GM19099 (cell line): ENCODE measurements at regions not wholly inside any gene's neighbourhood (a gene's known extent, or its start where the extent isn't known, plus 50 kb on each side); places are given as distances from the start of the nearest gene placed in this dataset.

Experiments used
- POLR2A ChIP-seq: IDR thresholded peaks from 3 replicates; pipeline ENCODE4 v1.6.1; 2011; ENCODE audit warnings: low read depth; ENCODE audit not compliant: insufficient read length; ENCODE audit errors: extremely low read depth

GRCh38 chr14:83994020-83994419 lies 1535.9 kb upstream of the FLRT2 start:
- TF ChIP-seq POLR2A: no peak

DNA sequence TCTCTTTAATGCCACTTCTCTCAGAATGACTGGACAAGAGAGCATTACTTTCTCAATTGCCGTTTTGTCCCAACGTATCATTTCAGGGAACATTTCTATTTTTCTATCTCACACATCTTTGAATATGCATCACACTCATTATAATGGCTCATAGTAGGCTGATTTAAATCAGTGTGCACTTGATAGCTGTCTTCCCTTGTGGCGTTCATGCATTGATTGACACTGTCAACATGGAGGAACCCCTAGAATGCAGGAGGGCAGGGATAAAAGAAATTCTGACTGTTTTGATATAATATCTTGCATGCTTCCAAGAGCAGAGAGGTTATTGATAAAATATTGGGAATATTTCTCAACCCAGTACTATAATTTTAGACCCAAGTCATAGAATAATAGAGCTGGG lies 1528.9 kb upstream of the FLRT2 start:
- no peak for TF ChIP-seq POLR2A

- no peak for TF ChIP-seq POLR2A
Measured at GRCh38 chr14:84003346-84003745, 1526.6 kb upstream of the FLRT2 start.

DNA sequence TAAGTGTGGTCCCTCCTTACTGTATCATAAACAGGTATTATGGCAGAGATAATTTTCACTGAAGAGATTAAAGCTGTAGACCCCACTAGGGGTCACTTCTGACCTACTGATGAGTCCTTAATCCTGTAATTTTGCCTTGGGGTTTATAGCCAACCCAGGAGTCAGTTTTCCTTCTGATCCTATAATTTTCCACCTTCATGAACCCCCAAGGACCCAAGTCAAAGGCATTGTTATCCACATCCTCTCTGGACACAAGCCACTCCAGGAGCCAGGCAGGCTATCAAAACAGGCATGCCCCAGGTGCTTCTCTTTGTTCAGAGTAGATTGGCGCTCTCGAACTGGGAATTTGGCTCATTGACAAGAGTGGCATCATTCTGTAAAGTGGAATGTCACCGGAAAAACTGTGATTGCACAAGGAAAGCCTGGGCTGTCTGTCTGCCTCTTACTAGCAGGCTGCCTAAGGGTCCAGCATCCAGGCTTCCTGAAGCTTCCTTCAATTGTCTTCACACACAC lies 1523.2 kb upstream of the FLRT2 start:
- TF ChIP-seq POLR2A: no peak

DNA sequence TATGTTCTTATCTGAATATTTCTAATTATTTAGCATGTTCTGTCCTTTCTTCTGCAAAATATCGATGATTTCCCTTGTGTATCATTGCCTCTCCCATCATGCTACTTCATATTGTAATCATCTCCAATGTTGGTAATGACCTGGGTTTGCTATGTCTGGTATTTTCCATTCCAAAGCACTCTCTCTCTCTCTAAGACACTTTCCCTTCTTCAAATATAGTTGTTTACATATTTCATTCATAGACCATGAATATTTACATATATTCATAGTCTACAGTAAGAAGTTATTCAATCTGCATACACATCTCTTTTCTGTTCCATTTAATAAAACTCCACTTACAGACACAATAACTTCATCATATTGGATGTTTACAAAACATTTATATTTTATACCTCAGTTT lies 1516.5 kb upstream of the FLRT2 start:
- no peak for TF ChIP-seq POLR2A

GRCh38 chr14:84017495-84017894 lies 1512.4 kb upstream of the FLRT2 start:
- TF ChIP-seq POLR2A: no peak

DNA sequence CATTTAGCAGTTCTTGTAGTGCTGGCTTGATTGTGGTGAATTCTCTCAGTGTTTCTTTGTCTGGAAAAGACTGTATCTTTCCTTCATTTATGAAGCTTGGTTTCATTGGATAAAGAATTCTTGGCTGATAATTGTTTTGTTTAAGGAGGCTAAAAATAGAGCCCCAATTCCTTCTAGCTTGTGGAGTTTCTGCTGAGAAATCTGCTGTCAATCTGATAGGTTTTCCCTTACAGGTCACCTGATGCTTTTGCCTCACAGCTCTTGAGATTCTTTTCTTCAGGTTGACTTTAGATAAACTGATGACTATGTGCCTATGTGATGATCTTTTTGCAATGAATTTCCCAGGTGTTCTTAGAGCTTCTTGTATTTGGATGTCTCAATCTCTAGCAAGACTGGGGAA lies 1508.5 kb upstream of the FLRT2 start:
- no peak for TF ChIP-seq POLR2A

DNA sequence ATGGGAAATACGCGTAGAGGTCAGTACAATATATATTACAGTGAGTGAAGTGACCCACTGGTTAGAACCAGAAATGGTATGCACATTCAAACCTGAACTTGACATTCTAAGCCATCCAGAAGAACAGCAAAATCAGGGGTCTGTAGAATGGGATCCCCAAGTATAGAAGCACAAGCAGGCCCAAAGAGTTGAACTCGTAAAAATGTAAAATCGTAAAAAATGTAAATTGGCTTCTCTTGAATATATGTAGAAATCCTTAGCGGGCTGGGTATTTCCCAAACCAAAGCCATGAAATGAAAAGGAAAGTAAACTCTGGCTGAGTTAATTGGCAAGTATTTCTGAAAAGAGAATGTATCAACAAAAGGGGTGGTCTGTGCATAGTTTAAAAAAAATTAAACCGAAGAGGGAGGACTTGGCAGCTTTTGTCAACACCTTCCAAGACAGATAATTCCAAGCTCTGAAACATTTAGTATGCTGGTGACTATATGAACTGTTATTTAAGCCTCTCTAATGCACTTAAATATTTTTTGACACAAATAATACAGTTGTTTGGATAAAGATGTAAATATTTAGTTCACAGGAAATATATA lies 1505.6 kb upstream of the FLRT2 start:
- TF ChIP-seq POLR2A: no peak

DNA sequence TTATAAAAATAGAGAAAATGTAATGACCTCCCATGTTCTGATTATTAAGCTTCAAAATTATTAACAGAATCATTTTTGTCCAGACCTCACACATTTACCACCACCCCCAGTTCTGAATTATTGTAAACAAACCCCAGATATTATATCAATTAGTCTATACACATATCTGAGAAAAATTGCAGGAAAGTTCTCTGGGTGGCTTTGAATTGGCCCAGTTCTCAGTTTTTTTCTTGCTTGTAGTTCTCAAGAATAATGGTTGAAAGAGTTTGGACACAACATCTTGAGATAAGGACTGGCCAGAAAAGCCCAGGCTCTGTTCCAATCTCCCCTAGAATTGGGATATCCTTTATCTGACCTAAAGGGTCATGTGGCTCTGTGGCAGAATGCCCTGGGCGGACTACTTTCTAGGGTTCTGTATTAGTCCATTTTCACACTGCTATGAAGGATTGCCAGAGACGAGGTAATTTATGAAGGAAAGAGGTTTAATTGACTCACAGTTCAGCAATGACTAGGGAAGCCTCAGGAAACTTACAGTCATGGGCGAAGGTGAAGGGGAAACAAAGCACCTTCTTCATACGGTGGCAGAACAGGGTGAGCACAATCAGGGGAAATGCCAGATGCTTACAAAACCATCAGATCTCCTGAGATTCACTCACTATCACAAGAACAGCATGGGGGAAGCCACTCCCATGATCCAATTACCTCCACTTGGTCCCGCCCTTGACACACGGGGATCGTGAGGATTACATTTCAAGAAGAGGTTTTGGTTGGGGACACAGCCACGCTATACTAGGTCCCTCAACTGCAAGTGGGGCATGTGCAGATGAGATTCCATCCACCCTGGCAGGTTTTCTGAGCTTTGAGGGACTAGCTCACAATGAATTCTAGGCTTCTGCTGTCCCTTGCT lies 1504.6 kb upstream of the FLRT2 start:
- no peak for TF ChIP-seq POLR2A

GRCh38 chr14:84027351-84027750 lies 1502.6 kb upstream of the FLRT2 start:
- no peak for TF ChIP-seq POLR2A

DNA sequence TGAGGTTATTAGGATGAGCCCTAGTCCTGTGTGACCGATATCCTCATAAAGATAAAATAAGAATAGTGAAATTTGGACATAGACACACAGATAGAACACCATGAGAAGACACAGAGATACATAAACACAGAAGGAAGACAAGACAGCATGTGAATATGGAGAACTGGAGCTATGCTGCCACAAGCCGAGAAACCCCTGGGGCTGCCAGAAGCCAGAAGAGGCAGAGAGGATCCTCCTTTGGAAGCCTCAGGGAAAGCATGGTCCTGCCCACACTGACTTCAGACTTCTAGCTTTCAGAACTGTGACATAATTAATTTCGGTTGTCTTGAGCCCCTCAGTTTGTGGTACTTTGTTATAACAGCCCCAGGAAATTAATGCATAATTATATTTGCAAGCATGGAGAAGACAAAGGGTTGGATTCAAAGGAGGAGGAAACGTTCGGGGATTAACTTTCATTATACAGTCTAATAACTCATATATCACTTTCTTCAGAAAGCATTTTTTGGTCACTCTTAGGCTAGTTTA lies 1501.8 kb upstream of the FLRT2 start:
- no peak for TF ChIP-seq POLR2A

DNA sequence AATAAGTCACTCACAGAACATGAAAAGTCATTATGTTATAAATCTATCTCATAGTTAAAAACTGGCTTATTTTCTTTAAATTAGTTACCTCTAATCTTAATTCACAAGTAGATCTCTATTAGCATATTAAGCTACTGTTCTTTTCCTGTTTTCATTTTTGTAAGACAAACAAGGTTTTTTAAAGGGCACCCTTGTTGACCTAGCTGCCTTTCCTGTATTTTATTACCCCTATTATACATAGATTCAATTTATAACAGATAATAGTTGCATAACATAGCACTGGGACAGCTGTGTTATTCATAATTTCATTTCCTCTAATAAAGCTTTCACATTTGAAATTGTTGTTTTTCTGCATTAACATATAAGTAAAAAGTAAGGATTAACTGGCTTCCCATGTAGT lies 1500.7 kb upstream of the FLRT2 start:
- TF ChIP-seq POLR2A: no peak

DNA sequence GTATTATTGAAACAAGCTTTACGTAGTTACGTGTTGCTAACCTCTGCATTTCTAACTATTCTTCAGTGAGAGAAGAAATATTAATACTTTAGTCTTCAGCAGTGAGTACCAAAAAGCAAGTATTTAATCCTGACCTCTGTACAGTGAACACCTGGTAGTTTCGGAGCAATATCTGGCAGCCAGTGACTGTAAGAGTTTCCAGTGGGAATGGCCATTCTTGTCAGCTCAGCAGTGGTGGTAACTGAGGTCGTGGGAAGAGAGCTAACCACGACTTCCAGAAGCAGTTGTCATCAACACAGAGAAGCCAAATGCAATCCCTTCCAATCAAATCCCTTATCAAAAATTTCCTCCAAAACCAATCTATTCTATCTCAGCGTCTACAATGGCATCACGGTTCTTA lies 1500.2 kb upstream of the FLRT2 start:
- TF ChIP-seq POLR2A: no peak

DNA sequence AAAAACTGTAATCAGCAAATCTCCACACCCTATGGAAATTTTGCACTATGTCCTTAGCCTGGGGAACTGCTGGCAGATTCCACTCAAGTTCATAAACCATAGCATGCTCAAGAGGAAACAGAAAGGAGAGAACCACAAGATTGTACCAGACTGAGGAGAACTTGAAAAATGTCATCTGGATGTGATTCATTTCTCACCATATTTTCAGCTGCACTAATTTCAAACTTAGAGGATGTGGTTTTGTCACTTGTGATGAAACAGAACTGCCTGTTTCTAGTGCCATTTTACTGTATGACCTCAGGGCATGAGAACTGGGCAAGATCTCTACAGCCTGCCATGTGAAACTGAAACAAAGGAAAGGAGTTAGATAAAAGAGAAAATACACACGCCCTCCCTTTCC lies 1493.1 kb upstream of the FLRT2 start:
- no peak for TF ChIP-seq POLR2A

DNA sequence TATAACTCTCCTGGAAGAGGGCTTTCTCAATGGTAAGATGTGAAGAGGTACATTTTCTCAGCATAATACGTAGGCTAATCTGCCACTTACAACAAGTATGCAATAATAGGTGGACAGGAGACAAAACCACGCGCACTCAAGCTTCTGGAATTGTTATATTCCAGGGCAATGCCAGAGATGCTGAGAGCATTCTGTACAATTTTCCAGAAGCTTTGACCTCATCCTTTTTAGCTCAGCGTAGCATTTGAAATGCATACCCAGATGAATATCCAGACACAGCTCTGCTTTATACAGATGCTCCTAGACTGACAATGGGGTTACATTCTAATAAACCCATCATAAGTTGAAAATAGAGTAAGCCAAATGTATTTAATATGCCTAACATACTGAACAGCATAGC lies 1492.4 kb upstream of the FLRT2 start:
- TF ChIP-seq POLR2A: no peak

DNA sequence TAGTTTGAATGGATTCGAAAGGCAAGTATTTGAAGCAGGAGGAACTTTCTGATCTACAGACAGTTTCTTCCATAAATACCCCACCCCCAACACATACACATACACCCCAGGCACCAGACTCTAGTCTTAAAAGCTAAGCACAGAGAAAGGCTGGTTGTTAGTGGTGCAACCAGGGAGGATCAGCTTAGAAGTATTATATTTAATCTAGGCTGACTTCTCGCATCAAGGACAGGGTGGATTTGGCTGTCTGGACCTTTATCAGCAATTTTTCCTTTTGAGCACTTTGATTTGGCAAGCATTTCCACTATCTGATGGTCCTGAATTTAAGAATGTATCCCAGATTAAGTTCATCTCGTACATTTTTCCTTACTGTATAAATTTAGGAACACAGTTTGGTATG lies 1489.8 kb upstream of the FLRT2 start:
- no peak for TF ChIP-seq POLR2A

- TF ChIP-seq POLR2A: no peak
Measured at GRCh38 chr14:84041421-84041820, 1488.5 kb upstream of the FLRT2 start.

DNA sequence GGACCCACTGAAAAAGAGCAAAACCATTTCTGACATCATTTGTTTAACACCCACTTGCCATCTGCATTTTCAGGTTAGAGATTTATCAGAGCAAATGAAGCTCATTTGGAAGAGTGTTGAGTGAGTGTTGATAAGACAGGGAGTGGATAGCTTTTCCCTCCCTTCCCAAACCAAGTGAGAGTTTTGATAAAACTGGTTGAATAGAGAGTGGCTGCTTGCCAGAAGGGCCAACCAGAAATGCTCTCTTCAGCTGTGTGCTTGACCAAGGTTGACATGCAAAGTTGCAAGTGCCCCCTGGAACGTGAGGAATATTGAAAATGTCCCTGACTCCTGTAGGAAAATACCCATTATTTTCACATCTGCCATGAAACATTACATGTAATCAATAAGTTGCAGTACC lies 1487.0 kb upstream of the FLRT2 start:
- TF ChIP-seq POLR2A: no peak
